CD4-positive, alpha-beta T cell treated with Interleukin-10 for 1 hour (primary cell): ENCODE measurements at regions not wholly inside any gene's neighbourhood (a gene's known extent, or its start where the extent isn't known, plus 50 kb on each side); places are given as distances from the start of the nearest gene placed in this dataset.

ENCODE experiments used
- DNase-seq: peaks from one replicate; pipeline ENCODE4 v3.0.0-alpha.2; 2020

- DNase-seq = no peak
Measured at GRCh38 chr6:71486461-71486860, 197.8 kb downstream of the OGFRL1 start.

- DNase-seq = no peak
Measured at GRCh38 chr6:71488186-71488585, 199.6 kb downstream of the OGFRL1 start.

GRCh38 chr6:71489736-71490135, 201.1 kb downstream of the OGFRL1 start:
- DNase-seq = no peak

GRCh38 chr6:71490876-71491275, 202.3 kb downstream of the OGFRL1 start:
- DNase-seq = no peak

GRCh38 chr6:71491844-71492243, 203.2 kb downstream of the OGFRL1 start:
- no peak for DNase-seq

DNA sequence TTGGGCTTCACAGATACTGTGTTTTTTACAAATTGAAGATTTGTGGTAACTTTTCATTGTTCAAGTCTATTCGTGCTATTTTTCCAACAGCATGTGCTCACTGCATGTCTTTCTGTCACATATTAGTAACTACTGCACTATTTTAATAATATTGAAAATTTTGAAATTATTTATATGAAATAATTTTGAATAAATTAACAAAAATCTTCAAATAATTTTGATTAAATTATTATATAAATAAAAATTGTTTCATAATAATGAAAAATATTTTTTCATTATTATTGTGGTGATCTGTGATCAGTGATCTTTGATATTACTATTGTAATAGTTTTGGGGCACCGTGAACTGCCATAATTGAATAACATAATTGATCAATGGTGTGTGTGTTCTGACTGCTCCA, 204.1 kb downstream of the OGFRL1 start:
- DNase-seq = no peak

- no peak for DNase-seq
Measured at GRCh38 chr6:71496018-71496721, 207.6 kb downstream of the OGFRL1 start.

DNA sequence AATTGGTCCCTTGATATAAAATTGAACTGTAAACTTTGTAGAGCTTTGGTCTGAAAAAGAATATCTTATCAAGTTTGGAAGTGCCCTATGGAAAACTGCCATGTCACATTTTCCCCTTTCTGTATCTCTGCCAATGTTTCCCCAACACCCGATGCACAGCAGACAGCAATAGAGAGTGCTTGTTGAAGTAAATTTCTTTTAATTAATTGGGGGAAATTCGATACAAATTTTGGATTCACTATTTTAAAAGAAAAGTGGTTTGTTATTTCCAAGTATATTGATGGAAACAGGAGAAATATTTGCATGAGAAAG, 208.1 kb downstream of the OGFRL1 start:
- no peak for DNase-seq

DNA sequence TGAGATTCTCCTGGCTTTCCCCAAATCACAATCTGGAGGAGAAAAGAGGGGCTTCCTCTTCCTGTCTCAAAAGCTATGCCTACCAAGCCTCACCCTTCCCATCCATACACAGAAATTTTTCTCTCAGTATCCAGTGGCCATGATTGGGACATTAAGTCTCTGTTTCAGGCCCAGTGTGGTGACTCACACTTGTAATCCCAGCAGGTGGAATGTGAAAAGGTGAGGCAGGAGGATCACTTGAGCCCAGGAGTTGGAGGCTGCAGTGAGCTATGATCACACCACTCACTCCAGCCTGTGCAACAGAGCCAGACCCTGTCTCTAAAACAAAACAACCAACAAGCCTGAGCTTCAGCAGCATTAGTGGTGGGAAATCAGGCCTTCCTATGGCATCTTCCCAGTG, 210.0 kb downstream of the OGFRL1 start:
- DNase-seq = no peak

DNA sequence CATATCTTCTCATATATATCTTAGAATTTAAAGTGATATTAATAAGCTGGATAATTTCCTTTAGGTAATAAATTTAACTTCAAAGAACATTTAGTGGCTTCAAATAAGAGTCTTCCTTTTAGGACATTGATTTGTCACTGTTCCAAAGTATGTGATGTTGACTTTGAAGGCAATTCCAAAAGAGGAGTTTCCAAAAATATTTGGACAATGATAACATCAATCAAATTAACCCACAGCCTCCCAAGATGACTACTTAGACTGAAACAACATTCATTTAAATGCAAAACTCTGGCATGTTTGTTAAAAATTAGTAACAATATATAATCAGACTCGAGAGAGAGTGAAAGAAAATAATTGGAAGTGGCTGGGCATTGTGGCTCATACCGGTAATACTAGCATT, 211.1 kb downstream of the OGFRL1 start:
- DNase-seq = no peak

DNA sequence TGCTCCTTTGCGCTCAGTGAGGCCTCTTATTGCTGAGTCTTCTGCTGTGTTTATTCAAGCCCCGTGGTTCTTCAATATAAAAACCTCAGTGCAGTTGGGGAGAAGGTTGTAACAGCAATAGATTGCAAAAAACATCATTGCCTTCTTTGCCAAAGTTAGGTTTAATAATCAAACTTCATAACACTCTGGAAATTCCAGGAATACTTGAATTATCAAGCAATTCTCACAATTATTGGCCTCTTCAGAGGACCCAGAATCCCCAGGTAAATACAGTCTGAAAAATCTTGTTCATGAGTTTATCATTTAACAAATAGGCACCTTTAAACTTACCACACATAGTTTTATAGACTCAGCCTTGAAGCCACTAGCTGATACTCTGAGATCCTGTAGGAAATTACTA, 213.6 kb downstream of the OGFRL1 start:
- no peak for DNase-seq

DNA sequence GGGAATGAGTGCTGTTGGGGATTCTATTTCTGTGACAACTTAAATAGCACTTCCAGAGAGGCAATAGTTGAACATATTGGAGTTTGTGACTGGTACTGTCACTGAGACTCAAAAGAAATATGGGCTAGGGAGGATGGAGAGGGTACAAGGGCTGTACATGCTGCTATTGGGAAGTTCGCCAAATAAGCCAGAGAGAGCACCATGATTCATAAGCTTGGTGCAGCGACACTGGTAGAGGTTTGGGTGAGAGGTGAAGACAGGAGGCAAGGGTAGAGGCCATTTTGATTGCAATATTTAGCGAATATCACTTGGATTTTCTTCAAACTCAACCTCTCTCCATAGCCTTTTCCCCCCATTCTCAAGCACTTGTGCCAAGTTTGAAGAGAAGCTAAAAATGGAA, 214.3 kb downstream of the OGFRL1 start:
- DNase-seq = no peak

GRCh38 chr6:71507183-71507582, 218.6 kb downstream of the OGFRL1 start:
- no peak for DNase-seq

DNA sequence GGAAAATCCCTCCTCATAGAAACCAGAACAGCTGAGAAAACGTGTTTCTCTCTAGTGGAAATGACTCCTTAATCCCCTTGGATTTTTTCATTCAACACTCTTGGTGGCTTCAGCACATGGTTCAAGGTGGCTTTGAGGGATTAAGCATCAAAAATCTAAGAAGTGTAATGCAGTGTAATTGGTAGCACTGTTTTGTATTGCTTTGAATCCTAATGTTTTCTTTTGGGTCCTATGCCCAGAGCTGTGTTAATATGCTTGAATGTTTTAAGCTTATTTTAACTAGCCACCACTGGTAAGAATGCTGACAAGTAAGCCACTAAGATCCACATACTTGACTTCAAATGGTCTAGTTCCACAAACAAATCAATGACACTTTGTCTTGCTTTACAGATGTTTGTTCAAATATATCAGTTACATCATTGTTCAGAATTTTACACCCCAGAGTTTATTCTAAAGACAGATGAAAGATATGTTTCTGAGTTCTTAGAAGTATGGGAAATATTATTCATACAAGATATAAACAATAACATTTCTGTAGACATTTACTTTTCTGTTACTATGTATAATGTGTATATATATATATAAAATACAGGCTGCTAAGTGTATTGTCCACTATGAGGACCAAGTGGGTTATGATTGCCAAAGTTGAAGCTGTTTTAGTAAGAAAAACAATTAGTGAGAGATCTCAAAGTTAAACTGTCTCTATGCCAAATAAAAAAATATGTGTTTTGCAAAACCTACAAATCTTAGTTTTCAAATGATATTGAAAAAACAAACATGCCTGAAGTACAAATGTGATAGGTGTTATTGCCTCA, 220.8 kb downstream of the OGFRL1 start:
- no peak for DNase-seq

DNA sequence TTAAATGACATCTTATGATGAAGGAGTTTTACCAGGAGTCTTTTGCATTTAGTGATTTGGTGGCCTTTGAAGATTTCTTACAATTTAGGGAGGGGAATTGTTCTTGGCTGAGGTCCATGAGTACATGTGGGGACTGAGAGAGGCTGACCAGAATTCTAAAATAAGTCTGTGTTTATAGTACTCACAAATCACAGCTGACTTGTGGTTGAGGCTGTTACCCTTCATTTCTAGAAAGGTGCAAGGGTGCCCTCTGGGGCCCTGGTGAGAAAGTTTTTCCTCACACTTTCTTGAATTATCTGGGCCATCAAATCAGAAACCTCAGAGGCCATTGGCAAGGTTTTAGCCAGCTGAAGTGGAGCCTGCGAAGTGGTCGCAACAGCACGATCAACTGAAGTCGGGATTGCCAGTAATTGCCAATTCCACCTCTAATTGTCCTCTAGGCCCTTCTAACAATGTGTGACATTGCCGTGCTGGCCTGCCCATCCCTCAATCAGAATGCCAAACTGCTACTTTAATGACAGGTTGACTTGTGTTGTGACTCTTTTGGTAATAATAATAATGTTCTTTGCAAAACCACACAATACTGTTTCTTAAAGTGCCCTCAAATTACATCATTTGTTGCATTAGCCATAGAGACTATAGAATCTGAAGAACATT, 221.6 kb downstream of the OGFRL1 start:
- no peak for DNase-seq

DNA sequence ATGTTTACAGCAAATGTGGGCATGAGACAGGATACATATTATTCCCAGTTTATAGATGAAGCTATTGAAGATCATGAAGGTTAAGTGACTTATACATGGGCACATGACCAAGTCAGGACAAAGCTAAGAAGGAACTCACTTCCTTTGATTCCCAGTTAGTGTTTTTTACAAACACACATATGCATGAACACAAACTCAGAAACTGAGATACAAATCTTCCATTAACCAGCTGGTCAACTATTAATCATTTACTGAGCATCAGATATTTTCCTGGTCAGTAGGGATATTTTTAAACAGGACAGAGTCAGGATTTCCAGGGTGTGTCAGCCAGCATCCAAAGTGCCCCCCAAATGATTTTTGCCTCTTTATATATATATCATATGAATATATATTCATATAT, 222.2 kb downstream of the OGFRL1 start:
- no peak for DNase-seq

- no peak for DNase-seq
Measured at GRCh38 chr6:71512256-71512655, 223.6 kb downstream of the OGFRL1 start.

DNA sequence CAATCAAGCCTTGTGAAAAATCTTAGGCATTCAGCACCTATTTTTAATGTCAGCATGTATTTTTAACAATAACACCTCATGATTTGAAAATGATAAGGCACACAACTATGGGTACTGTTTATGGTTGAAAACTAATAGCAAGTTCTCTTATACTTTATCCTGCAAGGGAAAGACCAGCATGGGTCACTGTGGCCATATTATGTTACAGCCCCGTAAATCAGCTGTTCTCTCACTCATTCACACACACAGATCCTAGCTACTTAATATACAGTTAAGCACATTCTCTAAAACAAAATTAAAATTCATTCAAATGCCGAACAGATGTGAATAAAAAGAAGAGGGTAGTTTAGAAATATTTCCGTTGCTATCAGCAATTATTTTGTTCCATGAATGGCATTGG, 224.4 kb downstream of the OGFRL1 start:
- no peak for DNase-seq

DNA sequence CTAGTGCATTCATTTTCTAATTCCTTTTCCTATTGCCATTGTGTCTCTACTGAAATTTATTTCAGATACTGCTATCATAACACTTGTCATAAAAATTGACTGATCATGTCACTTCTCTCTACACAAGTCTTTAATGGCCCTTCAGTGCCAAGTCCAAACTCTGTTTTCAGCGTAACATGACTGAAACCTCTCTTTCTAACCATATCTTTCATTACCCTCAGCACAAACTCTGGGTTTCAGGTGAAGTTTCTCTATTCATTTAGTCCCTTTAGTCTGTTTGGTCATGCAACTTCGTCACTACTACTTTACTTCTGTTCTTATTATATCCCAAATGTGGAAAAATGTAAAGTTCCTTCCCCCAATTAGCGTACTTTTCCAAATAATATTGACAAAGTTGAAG, 234.9 kb downstream of the OGFRL1 start:
- no peak for DNase-seq

DNA sequence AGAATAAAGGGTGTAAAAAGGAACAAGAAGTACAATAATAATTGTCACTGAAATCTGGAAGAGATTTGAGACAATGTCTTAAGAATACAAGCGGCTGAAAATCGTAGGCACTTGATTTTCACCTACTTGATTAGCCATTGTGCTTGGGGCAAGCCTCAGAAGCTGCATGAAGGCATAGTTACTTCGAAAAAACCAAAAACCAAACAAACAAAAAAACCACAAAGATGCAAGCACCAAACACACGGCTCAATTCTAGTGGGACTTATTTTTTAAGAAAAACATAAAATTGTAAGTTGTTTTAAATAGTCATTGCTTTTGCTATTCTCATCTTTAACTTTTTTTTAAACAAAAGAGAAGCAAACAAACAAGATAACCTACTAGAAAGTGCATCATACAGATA, 235.6 kb downstream of the OGFRL1 start:
- DNase-seq = no peak

DNA sequence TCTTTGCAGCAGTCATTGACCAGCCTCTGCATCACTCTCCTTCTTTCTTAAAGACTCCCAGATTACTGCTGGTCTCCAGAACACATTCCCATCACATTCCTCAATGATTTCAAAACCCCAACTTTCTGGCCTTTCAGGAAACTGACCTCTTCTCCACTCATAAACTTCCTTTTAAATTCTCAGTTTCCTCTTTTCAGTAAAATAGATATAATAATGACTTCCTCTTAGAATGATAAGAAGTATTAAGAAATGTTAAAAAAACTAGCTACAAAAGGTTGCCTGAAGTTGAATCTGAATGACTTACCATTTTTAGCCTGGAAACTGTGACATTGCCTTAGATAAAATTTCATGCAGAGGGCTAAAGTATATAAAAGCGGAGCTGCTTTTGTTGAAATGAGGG, 239.3 kb downstream of the OGFRL1 start:
- DNase-seq = no peak

- DNase-seq = no peak
Measured at GRCh38 chr6:71529026-71529425, 240.4 kb downstream of the OGFRL1 start.

- DNase-seq = no peak
Measured at GRCh38 chr6:71529769-71530168, 241.2 kb downstream of the OGFRL1 start.

DNA sequence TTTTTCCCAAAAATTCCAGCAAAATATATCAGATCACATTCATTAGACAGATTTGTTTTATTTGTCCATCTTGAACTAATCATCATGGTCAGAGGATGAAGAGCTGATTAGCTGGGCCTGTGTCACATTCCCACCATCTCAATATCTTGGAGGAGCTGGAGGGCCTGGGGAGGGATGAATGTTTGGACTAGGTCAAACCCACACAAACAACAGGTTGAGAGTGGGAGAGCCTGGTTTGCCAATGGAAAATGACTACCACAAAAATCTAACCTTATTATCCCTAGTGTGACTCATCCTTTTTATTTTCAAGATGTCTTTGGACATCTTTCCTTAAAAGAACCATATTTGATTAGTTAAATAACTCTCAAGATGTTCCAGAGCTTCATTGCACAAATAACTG, 242.4 kb downstream of the OGFRL1 start:
- DNase-seq = no peak
